ENCODE measurements at regions not wholly inside any gene's neighbourhood (a gene's known extent, or its start where the extent isn't known, plus 50 kb on each side); places are given as distances from the start of the nearest gene placed in this dataset.
"Not testable (repeated sequence)": the region's sequence is repeated elsewhere in the genome, so short reads cannot be mapped to it uniquely, and the experiment has no call there.

DNA sequence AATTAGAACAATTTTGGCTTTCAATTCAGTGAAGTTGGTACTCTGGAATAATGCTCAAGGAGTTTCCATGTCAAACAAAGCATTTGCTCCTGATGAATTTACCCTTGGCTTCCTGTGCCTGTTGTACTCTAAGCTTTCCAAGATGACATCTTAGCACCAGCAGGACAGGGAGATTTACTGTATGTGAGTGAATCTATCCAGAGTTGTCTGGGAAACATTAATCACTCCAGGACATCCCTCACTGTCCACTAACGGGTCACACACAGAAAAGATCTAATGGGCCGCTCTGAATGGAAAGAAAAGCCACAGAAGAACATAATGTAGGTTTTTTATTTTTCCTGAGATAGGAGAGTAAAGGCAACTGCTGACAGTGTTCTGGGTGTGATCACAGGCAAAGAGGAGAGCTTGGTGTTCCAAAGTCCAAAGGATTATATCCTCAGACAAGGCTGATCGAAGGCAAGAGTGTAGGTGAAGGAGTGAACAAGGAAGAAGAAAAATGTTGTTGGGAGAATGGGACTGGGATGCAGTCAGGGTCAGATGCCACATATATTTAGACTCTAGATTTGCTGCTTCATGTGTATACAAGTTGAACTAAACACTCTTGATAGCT, 167.7 kb upstream of the RPS23 start:
- Histone ChIP-seq H3K4me3 (ENCODE audit: low read length, poor library complexity, severe bottlenecking) (no peak overlapping the region), H3K4me1 (ENCODE audit: insufficient read depth, low read length, poor library complexity, severe bottlenecking) (no peaks in the 10 kb centered on the region), H3F3A (ENCODE audit: low read depth) (no peaks in the 10 kb centered on the region), H2AFZ (ENCODE audit: low read length) (no peak overlapping the region), H3K36me3 (ENCODE audit: insufficient read depth, low read length) (no peaks in the 10 kb centered on the region), H3K4me2 (ENCODE audit: low read depth, low read length, poor library complexity, severe bottlenecking) (no peak overlapping the region), H3K9me3 (ENCODE audit: insufficient read depth, low read depth, low read length) (no peaks in the 10 kb centered on the region), H4K20me1 (ENCODE audit: insufficient read depth, low read length, poor library complexity, severe bottlenecking) (no peaks in the 10 kb centered on the region), H3K9ac (ENCODE audit: low read depth, low read length, poor library complexity, severe bottlenecking) (no peak overlapping the region), H3K9me2 (replicated peaks; ENCODE audit: low read depth, low read length) (no peaks in the 10 kb centered on the region), H3K79me2 (ENCODE audit: insufficient read depth, low read length) (no peaks in the 10 kb centered on the region), H3K27me3 (ENCODE audit: insufficient read depth, low read length, poor library complexity, severe bottlenecking) (peaks cover 42% of the 10 kb centered on the region)
- TF ChIP-seq, protein P1, sequence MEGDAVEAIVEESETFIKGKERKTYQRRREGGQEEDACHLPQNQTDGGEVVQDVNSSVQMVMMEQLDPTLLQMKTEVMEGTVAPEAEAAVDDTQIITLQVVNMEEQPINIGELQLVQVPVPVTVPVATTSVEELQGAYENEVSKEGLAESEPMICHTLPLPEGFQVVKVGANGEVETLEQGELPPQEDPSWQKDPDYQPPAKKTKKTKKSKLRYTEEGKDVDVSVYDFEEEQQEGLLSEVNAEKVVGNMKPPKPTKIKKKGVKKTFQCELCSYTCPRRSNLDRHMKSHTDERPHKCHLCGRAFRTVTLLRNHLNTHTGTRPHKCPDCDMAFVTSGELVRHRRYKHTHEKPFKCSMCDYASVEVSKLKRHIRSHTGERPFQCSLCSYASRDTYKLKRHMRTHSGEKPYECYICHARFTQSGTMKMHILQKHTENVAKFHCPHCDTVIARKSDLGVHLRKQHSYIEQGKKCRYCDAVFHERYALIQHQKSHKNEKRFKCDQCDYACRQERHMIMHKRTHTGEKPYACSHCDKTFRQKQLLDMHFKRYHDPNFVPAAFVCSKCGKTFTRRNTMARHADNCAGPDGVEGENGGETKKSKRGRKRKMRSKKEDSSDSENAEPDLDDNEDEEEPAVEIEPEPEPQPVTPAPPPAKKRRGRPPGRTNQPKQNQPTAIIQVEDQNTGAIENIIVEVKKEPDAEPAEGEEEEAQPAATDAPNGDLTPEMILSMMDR (conservative IDR thresholded peaks at IDR 0.05; ENCODE audit: low read length), result no peak
- no peak for TF ChIP-seq EZH2phosphoT487 (IDR thresholded peaks at IDR 0.05; ENCODE audit: borderline replicate concordance)

DNA sequence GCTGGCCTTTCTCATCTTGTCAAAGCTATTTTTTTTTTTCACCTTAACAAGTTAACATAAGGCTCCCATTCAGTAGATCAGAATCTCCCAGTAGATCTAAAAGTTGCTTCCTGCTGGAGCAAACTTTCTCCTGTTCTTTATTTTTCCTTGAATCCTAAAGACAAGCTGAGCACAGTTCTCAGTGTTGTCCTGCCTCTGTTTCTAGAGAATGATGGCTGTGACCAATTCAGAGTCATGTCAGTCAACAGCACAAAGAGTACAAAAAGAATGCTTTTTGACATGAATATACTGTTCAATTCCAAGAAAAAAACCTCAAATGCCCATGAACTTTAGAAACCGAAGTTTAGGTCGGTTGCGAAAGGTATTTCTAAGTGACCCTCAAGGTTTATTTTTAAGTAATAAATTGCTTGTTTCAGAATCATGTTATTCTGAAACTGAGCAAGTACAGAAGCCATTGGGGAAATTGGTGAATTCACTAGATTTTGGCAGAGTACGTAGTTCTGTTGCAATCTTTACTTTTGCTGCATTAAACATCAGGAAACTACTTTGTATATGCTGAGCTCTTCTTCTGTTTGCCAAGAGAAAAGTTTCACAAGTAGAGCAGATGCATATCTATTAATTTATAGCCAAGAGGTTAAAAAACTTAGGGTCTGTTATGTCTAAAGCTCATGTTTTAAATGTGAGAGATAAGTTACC, 161.7 kb upstream of the RPS23 start:
- Histone ChIP-seq H3K9me2 (replicated peaks; ENCODE audit: low read depth, low read length) (no peaks in the 10 kb centered on the region), H3K27me3 (ENCODE audit: insufficient read depth, low read length, poor library complexity, severe bottlenecking) (peaks cover 9% of the 10 kb centered on the region), H3K79me2 (ENCODE audit: insufficient read depth, low read length) (no peaks in the 10 kb centered on the region), H3K9ac (ENCODE audit: low read depth, low read length, poor library complexity, severe bottlenecking) (no peak overlapping the region), H3K4me1 (ENCODE audit: insufficient read depth, low read length, poor library complexity, severe bottlenecking) (no peaks in the 10 kb centered on the region), H2AFZ (ENCODE audit: low read length) (no peak overlapping the region), H3K4me2 (ENCODE audit: low read depth, low read length, poor library complexity, severe bottlenecking) (no peak overlapping the region), H3F3A (ENCODE audit: low read depth) (no peaks in the 10 kb centered on the region), H3K36me3 (ENCODE audit: insufficient read depth, low read length) (no peaks in the 10 kb centered on the region), H3K4me3 (ENCODE audit: low read length, poor library complexity, severe bottlenecking) (no peak overlapping the region), H3K9me3 (ENCODE audit: insufficient read depth, low read depth, low read length) (no peaks in the 10 kb centered on the region), H4K20me1 (ENCODE audit: insufficient read depth, low read length, poor library complexity, severe bottlenecking) (no peaks in the 10 kb centered on the region)
- TF ChIP-seq, protein P1 (conservative IDR thresholded peaks at IDR 0.05; ENCODE audit: low read length), result no peak
- no peak for TF ChIP-seq EZH2phosphoT487 (IDR thresholded peaks at IDR 0.05; ENCODE audit: borderline replicate concordance)

DNA sequence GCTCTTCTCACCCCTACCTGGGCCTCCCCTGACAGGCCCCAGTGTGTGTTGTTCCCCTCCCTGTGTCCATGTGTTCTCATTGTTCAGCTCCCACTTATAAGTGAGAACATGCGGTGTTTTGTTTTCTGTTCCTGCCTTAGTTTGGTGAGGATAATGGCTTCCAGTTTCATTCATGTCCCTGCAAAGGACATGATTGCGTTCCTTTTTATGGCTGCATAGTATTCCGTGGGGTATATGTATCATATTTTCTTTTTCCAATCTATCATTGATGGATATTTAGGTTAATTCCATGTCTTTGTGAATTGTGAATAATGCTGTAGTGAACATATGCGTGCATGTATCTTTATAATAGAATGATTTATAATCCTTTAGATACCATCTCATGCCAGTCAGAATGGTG, 159.4 kb upstream of the RPS23 start:
- not testable (repeated sequence) for H3F3A ChIP-seq (ENCODE audit: low read depth); H3K36me3 ChIP-seq (ENCODE audit: insufficient read depth, low read length); H3K79me2 ChIP-seq (ENCODE audit: insufficient read depth, low read length)

DNA sequence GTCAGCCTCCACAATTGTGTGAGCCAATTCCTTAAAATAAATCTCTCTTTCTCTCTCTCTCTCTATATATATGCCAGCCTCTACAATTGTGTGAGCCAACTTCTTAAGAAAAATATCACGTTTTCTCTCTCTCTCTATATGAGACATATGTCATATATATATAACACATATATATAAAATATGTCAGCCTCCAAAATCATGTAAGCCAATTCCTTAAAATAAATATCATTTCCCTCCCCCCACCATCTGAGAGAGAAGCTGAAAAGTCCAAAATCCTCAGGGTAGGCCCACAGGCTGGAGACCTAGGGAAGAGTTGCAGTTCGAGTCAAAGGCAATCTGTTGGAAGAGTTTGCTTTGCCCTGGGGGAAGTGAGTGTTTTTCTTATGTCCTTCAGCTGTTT, 158.1 kb upstream of the RPS23 start:
- H3K4me2 ChIP-seq (ENCODE audit: low read depth, low read length, poor library complexity, severe bottlenecking), result no peak overlapping the region
- H3K4me1 ChIP-seq (ENCODE audit: insufficient read depth, low read length, poor library complexity, severe bottlenecking), result no peaks in the 10 kb centered on the region
- no peaks in the 10 kb centered on the region for H3K27me3 ChIP-seq (ENCODE audit: insufficient read depth, low read length, poor library complexity, severe bottlenecking)
- H2AFZ ChIP-seq (ENCODE audit: low read length), result no peak overlapping the region
- H3K9me2 ChIP-seq (replicated peaks; ENCODE audit: low read depth, low read length), result no peaks in the 10 kb centered on the region
- H3K4me3 ChIP-seq (ENCODE audit: low read length, poor library complexity, severe bottlenecking), result no peak overlapping the region
- H3F3A ChIP-seq (ENCODE audit: low read depth), result no peaks in the 10 kb centered on the region
- no peak overlapping the region for H3K9ac ChIP-seq (ENCODE audit: low read depth, low read length, poor library complexity, severe bottlenecking)
- no peaks in the 10 kb centered on the region for H3K79me2 ChIP-seq (ENCODE audit: insufficient read depth, low read length)
- TF ChIP-seq EZH2phosphoT487 (IDR thresholded peaks at IDR 0.05; ENCODE audit: borderline replicate concordance), result no peak
- TF ChIP-seq, protein P1 (conservative IDR thresholded peaks at IDR 0.05; ENCODE audit: low read length), result no peak
- H3K36me3 ChIP-seq (ENCODE audit: insufficient read depth, low read length), result no peaks in the 10 kb centered on the region
- no peaks in the 10 kb centered on the region for H3K9me3 ChIP-seq (ENCODE audit: insufficient read depth, low read depth, low read length)
- no peaks in the 10 kb centered on the region for H4K20me1 ChIP-seq (ENCODE audit: insufficient read depth, low read length, poor library complexity, severe bottlenecking)

More for the DNA sequence above, 159.4 kb upstream of the RPS23 start:
- H3K9me2 ChIP-seq (replicated peaks; ENCODE audit: low read depth, low read length); H2AFZ ChIP-seq (ENCODE audit: low read length); H3K9me3 ChIP-seq (ENCODE audit: insufficient read depth, low read depth, low read length); H3K9ac ChIP-seq (ENCODE audit: low read depth, low read length, poor library complexity, severe bottlenecking); H3K4me3 ChIP-seq (ENCODE audit: low read length, poor library complexity, severe bottlenecking); H3K27me3 ChIP-seq (ENCODE audit: insufficient read depth, low read length, poor library complexity, severe bottlenecking); H3K4me1 ChIP-seq (ENCODE audit: insufficient read depth, low read length, poor library complexity, severe bottlenecking); H4K20me1 ChIP-seq (ENCODE audit: insufficient read depth, low read length, poor library complexity, severe bottlenecking); H3K4me2 ChIP-seq (ENCODE audit: low read depth, low read length, poor library complexity, severe bottlenecking): not testable (repeated sequence)

DNA sequence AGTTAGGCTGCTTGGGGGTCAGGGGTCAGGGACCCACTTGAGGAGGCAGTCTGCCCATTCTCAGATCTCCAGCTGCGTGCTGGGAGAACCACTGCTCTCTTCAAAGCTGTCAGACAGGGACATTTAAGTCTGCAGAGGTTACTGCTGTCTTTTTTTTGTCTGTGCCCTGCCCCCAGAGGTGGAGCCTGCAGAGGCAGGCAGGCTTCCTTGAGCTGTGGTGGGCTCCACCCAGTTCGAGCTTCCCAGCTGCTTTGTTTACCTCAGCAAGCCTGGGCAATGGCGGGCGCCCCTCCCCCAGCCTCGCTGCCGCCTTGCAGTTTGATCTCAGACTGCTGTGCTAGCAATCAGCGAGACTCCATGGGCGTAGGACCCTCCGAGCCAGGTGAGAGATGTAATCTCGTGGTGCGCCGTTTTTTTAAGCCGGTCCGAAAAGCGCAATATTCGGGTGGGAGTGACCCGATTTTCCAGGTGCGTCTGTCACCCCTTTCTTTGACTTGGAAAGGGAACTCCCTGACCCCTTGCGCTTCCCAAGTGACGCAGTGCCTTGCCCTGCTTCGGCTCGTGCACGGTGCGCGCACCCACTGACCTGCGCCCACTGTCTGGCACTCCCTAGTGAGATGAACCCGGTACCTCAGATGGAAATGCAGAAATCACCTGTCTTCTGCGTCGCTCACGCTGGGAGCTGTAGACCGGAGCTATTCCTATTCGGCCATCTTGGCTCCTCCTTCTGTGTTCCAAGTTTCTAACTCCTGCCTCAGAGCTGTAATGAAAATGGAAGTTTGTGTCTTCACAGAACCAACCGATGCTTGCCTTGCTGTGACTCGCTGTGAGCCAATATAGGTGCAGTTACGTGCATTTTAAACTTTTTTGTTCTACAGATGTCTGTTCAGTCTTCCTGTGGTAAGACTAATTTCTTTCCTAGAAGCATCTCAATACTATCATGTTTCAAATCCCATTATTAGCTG, 156.8 kb upstream of the RPS23 start:
- not testable (repeated sequence) for H3K36me3 ChIP-seq (ENCODE audit: insufficient read depth, low read length); H3F3A ChIP-seq (ENCODE audit: low read depth); H4K20me1 ChIP-seq (ENCODE audit: insufficient read depth, low read length, poor library complexity, severe bottlenecking); H3K79me2 ChIP-seq (ENCODE audit: insufficient read depth, low read length); H2AFZ ChIP-seq (ENCODE audit: low read length); H3K9me2 ChIP-seq (replicated peaks; ENCODE audit: low read depth, low read length); H3K9ac ChIP-seq (ENCODE audit: low read depth, low read length, poor library complexity, severe bottlenecking); H3K27me3 ChIP-seq (ENCODE audit: insufficient read depth, low read length, poor library complexity, severe bottlenecking); H3K4me2 ChIP-seq (ENCODE audit: low read depth, low read length, poor library complexity, severe bottlenecking); H3K4me3 ChIP-seq (ENCODE audit: low read length, poor library complexity, severe bottlenecking); H3K9me3 ChIP-seq (ENCODE audit: insufficient read depth, low read depth, low read length); H3K4me1 ChIP-seq (ENCODE audit: insufficient read depth, low read length, poor library complexity, severe bottlenecking)

Data from Loucy (cell line).